Posterior vena cava (tissue), 2 donors: ENCODE measurements at regions not wholly inside any gene's neighbourhood (a gene's known extent, or its start where the extent isn't known, plus 50 kb on each side); places are given as distances from the start of the nearest gene placed in this dataset.
A peak's percentile ranks its signal among the peaks of the same experiment; 100 is the strongest.

Experiments used
- DNase-seq: peaks from one replicate; pipeline ENCODE4 v3.0.0-alpha.2; 2020; ENCODE audit warnings: low spot score
- intact Hi-C, 2 donors: fragments of 100-400 bp; cut with DNase I; formaldehyde crosslinking; loops; one replicate each; pipeline versions ENCODE4 v1.14.1 to v1.14.2; 2022 to 2023
- donor health status: DM: yes; HTN: yes; CAD: no.
- donor health status: DM: yes; HTN: yes; CAD: no.

DNA sequence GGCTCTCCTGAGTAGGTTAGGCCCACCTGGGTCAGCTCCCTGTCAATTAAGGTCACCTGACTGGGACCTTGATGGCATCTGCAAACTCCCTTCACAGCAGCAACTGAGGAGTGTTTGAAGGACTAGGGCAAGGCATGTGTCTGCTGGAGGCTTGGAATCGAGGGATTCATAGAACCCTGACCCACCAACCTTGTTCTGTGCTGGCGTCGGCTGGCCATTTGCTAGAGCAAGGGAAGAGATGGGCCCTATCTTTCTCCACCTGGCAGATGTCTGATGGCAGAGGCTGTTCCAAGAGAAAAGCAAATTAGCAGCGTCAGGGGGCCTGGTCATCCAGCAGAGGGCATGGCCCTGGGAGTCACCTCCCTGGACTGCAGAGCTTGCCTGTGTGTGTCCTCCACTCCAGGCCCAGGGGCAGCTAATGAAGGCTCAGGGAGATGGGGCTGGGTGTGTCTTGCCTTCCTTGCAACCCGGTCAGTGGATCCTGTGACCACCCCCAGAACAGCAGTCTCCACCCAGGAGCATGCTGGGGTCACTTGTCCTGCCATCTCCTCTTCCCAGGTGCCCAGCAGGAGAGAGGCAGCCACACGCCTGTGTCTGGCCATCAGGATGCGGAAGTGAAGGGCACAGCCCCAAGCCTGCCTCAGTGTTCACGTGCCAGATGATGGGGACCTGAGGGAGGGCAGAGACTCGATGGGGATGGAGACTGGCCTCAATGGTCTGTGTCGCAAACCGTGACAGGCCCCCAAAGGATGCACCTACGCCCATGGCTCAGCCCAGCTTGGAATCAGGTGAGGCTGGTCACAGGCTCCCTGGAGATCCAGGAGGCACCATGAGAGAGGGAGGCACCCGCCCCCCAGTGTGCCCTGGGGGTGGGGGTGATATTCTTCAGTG lies 53.9 kb downstream of the BARX1 start:
- intact Hi-C loops, result no loop called here
- DNase-seq, result peak; percentile 66

DNA sequence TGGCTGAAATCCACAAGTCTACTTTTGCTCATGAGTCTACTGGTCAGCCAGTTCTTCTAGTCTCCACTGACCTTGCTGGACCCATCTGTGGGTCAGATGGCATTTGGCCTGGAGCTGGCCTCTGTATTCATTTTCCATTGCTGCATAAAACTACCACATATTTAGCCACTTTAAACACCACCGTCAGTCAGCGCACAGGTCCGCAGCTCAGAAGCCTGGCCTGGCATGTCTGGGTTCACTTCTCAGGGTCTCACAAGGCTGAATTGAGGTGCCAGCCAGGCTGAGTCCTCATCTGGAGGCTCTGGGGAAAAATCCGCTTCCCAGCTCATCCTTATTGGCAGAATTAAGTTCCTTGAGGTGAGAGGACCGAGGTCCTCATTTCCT lies 54.7 kb downstream of the BARX1 start:
- DNase-seq, result peak; percentile 35
- intact Hi-C loops, result no loop called here

DNA sequence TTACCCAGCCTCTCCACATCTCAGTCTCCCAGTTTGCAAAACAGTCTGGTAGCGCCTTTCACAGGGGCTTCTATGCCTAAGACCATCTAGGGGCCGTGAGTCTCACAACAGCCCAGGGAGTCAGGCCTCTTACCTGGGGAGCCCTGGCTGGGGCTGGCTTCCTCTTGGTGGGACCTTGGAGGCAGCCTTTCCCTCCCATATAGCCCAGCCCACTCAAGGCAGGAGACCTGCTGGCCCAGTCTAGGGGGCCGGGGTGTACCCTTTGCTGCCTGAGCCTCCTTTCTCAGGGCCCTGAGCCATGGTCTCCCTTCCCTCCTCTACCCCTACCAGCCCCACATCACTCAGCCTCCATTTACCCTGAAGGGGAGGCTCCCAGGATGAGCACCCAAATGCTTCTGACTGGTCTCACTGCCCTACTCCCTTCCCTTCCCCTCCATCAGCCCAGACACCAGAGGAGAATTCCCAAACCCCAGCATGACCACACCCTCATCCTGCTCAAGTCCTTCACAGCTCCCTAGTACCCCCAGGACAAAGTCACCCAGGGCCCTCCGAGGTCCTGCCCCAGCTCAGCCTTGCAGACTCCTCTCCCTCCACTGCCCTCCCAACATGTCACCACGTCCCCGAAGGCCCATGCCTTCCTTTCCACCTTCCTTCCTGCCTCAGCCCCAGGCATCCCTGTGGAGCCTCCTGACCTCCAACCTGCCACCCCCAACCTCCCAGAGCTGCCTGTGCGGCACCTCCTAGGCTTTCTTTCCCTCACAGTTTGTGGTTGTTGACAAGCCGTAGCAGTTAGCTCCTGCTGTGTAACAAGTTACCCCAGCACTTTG lies 55.3 kb downstream of the BARX1 start:
- intact Hi-C loops, result no loop called here
- DNase-seq, result peak; percentile 60

DNA sequence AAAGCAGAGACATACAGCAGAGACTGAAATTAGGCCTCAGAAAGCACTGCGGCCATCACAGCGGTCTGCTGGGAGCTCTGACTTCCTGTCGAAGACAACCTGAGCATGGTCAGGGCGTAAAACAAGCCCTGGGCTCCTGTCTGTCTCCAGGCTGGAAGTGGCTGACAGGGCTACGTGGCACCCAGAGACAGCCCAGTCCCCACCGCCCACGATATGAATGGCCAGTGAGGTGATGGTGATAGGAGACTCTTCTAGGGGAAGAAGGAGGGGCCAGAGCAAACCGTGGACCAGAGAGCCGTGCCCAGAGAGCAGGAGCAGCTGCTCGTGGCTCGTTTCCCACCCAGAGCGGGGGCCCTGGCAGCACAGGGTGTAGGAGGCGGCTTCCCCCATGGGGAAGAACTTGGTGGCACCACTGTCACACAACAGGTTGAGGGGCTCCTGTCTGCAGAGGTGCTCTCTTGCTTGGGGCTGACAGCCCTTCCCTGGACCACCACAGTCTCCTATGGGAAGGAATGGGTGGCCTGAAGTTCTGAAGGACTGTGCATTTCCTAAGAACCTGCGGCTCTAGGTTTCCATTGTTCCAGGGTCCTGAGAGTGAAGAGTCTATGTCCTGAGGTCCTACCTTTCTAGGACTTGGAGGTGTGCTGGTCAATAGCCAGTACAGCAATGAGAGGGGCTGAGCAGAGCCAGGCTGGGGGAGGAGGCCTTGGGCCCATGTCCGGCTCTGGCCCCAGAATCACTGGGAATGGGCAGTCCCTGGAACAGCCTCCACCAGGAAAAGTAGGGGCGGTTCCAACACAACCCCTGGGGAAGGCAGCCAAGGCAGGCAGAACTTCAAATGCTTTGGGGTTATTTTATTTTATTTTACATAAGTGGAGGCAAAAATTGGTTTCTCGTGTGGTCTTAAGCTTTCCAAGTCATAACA lies 56.4 kb downstream of the BARX1 start:
- intact Hi-C loops, result no loop called here
- peak; percentile 62 for DNase-seq

DNA sequence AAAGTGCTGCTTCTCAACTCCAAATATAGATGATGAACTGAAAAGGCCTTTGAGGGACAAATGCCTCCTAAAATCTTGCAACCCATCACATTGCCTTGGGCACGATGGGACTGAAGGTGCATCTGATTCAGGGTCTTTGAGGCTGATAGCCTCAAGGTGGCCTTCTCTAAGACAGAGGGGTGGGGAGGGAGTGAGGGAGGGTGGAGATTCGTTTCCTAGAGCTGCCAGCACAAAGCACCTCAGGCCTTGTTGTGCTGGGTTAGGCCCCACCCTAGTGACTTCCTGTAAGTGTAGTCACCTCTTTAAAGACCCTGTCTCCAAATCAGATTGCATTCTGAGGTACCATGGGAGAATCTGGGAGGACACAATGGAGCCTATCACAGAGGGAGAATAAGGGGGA lies 57.1 kb downstream of the BARX1 start:
- peak; percentile 37 for DNase-seq
- intact Hi-C loops, result no loop called here

DNA sequence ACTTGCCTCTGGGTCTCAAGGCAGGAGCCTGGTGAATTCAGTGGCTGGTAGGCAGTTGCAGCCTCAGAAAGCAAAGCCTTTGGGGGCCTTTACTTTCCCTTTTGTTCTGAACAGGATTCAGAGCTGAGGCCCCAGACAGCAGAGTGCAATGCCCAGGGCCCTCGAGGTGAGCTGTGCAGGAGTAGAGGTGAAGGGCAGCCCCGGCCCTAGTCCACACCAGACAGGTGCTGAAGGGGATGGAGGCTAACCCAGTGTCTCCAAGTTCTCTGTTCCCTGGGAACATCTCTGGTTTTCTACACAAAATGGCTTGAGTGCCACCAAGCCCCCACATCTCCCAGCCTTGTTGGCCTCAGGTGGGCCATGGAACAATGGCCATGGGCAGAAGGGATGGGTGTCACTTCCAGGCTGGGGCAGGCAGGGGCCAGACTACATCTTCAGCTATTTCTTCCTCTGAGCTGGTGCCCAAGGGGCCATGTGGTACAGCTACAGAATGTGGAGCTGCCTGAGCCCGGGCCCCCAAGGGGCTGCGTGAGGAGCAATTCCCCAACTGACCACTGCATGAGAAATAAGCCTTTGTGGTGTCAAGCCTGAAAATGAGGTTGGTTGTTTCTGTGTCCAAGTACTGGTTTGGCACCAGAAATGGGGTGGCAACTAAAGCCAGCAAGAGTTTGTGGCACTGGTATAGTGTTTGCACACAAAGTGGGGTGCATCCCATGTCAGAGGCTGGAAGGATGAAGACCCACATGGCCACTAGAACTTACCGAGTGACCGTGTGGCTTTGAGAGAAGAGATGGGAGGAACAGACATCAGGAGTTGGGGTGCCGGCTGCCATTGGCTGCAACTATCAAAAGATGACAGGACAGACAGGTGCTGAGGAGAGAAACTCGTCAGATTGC lies 57.8 kb downstream of the BARX1 start:
- intact Hi-C loops, result no loop called here
- peak; percentile 46 for DNase-seq

DNA sequence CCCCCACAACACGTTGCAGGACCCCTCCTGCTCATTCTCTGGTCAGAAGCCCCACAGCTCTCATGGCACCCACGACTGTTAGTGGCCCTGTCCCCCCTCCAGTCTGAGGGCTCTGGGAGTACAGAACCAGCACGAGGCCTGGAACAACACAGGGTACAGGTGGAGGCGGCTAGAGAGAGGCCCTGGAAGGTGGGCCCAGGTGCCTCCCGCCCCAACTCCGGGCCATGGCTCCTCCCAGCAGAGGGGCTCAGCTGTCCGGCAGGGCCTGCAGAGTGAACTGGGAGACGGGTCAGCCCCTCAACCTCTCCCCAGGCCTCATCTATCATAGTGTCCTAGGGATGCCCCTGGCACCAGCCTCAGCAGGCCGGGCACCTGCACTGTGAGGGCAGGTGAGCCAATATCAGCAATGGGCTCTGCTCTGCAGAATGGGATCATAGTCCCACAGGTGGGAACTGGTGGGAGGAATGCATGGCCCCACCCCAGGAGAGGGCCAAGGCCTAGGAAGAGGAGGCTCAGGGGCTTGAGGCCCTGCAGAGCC lies 58.6 kb downstream of the BARX1 start:
- peak; percentile 75 for DNase-seq
- intact Hi-C loops, result no loop called here

DNA sequence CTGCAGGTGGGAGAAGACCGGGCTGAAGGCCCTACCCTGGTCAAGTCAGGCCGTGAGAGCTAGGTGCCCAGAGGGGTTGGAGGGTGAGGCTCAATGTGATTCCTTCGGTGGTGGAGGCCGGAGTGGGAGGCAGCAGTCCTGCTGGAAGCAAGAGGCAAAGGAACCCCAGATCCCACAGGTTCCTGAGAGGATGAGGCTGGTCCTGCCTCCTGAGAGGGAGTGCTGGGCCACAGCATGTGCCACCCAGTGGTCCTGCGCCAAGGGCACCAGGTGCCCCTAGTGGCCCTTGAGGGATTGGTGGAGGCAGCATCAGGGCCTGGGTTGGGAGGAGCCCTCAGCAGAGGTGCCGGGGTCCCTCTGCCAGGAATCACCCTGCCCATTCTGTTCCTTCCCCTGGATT lies 59.1 kb downstream of the BARX1 start:
- intact Hi-C loops, result no loop called here

DNA sequence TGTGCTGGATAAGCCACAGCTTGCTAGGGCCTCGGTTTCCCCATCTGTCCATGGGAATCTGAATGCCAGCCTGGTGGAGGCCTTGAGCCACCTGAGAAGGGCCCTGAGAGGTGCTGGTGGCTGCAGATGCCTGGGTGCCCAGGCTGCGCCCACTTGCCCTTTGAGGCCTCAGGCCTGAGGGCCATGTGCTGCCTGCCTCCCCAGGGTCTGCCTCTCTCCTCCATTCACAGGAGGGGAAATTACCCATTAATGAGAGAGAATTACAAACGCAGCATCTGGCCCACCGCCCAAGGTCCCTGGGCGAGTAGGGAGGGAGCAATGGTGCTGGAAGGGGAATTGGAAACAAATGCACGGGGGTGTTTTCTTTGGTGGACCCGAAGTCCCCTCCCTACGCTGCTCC lies 59.6 kb downstream of the BARX1 start:
- peak; percentile 24 for DNase-seq
- intact Hi-C loops, result no loop called here

More for the DNA sequence above, 59.1 kb downstream of the BARX1 start:
- peak; percentile 47 for DNase-seq

DNA sequence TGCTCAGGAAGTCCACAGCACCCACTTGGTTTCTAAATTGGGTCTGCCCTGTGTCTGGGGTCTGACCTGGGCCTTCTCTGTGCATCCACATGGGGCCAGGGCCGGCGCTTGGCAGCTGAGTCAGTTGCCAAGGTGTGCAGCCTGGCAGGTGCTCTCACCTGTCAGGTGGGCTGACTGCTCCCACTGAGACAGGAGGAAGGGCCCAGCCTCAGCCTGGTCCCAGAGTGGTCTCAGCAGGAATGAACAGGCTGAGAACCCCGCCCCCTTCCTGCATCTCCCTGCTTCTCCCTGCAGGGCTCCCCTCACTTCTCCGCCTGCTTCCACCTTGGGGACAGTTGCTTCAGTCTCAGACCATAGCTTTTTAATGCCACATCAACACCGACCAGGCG lies 60.5 kb downstream of the BARX1 start:
- DNase-seq, result peak; percentile 58
- intact Hi-C loops, result no loop called here

DNA sequence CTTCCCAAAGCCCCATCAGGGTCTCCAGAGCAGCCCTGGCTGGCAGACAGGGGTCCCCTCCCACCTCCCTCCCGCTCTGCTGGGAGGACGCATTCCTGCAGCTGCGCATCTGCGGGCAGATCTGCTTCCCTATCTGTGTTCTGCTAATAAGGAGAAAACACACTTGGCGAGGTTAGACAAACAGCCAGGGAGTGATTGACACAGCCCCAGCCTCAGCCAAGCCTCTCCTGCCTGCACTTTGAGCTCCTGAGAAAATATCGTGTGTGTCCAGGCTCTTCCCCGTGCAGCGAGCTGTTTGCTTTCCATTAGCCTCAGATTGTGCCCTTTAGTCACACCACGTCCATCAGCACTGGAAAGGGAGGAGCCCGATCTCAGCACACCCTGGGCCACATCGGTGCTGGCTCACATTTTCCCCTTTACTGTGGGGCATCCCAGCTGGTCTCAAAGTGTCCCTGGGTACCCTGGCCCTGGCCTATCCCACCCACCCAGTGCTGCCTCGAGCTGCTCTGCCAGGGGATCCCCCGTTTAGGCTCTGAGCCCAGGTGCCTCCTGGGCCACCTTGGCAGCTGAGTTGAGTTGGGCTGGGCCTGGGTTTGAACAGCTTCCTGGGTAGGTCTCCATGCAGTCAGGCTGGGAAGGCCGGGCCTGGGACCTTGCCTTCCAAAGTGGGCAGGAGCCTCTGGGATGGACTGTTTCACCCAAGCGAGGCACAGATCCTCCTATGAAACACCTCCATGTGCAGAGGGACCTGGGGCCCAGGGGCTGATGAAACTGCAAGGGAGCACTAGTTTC lies 61.1 kb downstream of the BARX1 start:
- peak; percentile 57 for DNase-seq

DNA sequence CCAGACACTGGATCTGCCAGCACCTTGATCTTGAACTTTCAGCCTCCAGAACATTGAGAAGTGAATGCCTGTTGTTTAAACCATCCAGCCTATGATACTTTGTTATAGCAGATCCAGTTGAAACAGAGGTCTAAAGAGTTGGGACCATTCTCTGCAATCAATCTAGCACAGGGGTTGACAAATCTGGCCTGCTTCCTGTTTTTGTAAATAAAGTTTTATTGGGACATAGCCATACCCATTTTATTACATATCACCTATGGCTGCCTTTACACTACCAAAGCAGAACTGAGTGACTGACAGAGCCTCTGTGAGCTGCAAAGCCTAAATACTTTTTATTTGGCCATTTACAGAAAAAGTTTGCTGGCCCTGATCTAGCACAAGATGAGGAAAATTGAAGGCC lies 62.0 kb downstream of the BARX1 start:
- DNase-seq, result no peak
- intact Hi-C loops, result no loop called here

More for the DNA sequence above, 61.1 kb downstream of the BARX1 start:
- intact Hi-C loops, result no loop called here

DNA sequence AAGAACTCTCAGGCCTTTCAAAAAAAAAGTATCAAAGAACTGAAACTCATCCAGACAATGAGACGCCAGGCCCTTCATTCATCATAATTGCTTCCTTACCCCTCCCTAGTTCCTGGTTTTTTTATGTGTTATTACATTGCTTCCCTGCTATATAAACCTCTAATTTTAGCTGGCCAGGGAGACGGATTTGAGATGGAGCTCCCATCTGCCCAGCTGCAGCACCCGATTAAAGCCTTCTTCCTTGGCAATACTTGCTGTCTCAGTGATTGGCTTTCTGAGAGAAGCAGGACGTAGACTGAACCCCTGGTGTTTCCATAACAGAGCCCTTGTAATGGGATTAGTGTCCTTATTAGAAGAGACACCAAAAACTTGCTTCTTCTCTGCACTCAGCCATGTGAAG lies 62.4 kb downstream of the BARX1 start:
- no peak for DNase-seq
- intact Hi-C loops, result no loop called here

DNA sequence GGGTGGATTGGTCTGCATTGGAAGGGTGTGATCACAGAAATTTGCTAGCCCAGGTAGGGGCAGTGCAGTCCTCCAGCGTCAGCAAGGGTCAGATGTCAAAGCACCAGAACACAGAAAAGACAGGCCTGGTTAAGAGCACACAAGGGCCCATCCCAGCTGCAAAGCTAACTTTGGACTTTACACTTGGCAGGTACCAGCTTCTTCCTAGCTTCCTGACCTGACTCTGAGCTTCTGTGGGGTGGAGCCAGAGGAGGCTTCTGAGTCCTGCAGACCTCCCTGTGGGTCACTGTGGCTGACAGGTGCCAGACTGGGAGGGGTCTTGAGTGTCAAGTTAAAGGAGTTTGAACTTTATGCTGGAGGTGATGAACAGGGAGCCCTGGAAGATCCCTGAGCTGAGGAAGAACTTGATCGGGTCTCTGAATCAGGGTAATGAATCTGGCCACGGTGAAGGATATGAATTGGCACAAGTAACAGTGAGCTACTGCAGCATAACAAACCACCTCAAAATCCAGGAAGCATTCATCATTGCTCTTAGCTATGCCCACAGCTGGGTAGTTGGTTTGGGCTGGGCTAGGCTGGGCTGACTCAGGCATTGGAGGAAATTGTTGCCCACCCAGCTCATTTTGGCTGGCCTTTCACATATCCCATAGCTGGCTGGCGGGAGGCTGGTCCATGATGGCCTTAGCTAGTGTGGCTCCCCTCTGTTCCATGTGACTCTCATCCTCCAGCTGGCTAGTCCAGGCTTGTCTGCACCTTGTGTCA lies 63.4 kb downstream of the BARX1 start:
- DNase-seq, result no peak

DNA sequence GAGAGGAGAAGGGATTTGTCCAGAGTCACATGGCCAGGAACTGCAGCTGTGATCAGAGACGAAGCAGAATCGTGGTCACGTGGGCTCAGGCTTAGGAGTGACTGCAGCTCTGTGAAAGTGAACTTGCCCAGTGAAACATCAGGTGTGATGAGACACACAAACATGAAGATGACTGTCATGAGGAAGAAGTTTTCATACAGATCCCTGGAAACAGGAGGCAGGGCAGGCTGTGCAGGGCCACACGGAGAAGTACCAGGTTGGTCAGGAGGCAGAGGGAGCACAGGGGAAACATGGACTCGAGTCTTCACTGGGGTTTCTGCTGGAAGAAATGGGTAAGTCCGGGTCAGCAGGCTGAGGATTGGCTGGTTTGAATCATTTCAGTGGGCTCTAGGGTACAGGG lies 64.1 kb downstream of the BARX1 start:
- peak; percentile 53 for DNase-seq
- intact Hi-C loops, result no loop called here

More for the DNA sequence above, 63.4 kb downstream of the BARX1 start:
- intact Hi-C loops, result no loop called here

DNA sequence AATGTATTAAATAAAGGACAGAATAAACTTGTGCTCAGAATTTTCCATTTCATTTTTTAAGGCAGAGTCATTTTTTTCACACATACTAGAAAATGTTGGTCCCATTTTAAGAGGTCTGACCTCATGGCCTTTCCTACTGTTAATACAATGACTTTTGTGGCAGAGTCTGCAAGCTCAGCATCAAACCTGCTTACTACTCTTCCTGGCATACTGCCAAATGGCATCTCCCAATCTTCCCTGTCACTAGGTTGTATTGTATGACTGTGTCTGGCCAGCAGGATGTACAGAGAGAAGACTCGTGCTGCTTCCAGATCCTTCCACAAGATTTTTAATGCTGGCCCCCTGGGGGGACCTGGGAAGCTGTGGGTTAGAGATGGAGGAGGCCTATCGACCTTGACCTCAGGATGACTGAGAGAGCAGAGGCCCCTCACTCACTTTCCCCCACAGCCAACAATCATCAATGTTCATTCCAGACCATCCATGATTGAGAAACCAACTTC lies 64.7 kb downstream of the BARX1 start:
- intact Hi-C loops, result no loop called here
- no peak for DNase-seq

DNA sequence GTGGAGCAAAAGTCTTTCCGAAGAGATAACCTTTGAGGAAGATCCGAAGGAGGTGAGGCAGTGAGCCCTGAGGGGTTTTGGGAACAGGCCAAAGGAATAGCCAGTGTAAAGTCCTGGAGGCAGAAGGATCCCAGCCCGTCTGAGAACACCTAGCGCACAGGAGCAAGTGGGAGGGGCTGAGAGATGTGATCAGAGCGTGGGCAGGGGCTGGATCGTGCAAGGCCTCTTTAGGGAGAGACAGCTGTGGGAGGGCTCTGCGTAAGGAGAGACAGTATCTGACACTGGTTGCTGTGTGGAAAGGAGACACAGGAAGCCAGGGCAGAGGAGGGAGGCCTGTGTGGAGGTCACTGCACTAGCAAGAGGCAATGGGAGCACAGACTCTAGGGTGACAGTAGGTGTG lies 68.2 kb downstream of the BARX1 start:
- DNase-seq, result no peak
- intact Hi-C loops, result no loop called here
